Smooth muscle cell (in vitro differentiated cells): ENCODE measurements at regions not wholly inside any gene's neighbourhood (a gene's known extent, or its start where the extent isn't known, plus 50 kb on each side); places are given as distances from the start of the nearest gene placed in this dataset.

Source experiments
- DNase-seq: peaks from one replicate; lab custom pipeline; 2025; ENCODE audit not compliant: unreplicated experiment; lab: John Stamatoyannopoulos, UW
- H2AFZ ChIP-seq: fragments of 200-600 bp; sonication (generic); 2 replicates; pipeline ENCODE4 v1.6.0; 2016; ENCODE audit warnings: antibody characterized with exemption, low read depth, mild to moderate bottlenecking
- H3F3A ChIP-seq: fragments of 200-600 bp; sonication (generic); 2 replicates; pipeline ENCODE4 v1.6.0; 2017; ENCODE audit warnings: antibody characterized with exemption, low read depth
- H3K27ac ChIP-seq: fragments of 200-600 bp; sonication (generic); 2 replicates; pipeline ENCODE4 v1.5.1; 2016; ENCODE audit warnings: low read depth, mild to moderate bottlenecking
- H3K27me3 ChIP-seq: fragments of 200-600 bp; sonication (generic); 2 replicates; pipeline ENCODE4 v1.6.1; 2016; ENCODE audit warnings: low read depth, mild to moderate bottlenecking
- H3K36me3 ChIP-seq: fragments of 200-600 bp; sonication (generic); 2 replicates; pipeline ENCODE4 v1.5.1; 2016; ENCODE audit warnings: low read depth
- H3K4me1 ChIP-seq: fragments of 200-600 bp; sonication (generic); 2 replicates; pipeline ENCODE4 v1.5.1; 2016; ENCODE audit warnings: low read depth
- H3K4me2 ChIP-seq: fragments of 200-600 bp; sonication (generic); 2 replicates; pipeline ENCODE4 v1.6.0; 2016; ENCODE audit warnings: mild to moderate bottlenecking
- H3K4me3 ChIP-seq: fragments of 200-600 bp; sonication (generic); 2 replicates; pipeline ENCODE4 v1.5.1; 2016; ENCODE audit warnings: mild to moderate bottlenecking
- H3K79me2 ChIP-seq: fragments of 200-600 bp; sonication (generic); 2 replicates; pipeline ENCODE4 v1.6.0; 2016; ENCODE audit warnings: low read depth, mild to moderate bottlenecking
- H3K9ac ChIP-seq: fragments of 200-600 bp; sonication (generic); 2 replicates; pipeline ENCODE4 v1.6.0; 2016; ENCODE audit warnings: low read depth
- H3K9me3 ChIP-seq: fragments of 200-600 bp; sonication (generic); replicated peaks from 2 replicates; pipeline ENCODE4 v1.5.1; 2016; ENCODE audit warnings: low read depth
- H4K20me1 ChIP-seq: fragments of 200-600 bp; sonication (generic); 2 replicates; pipeline ENCODE4 v1.6.0; 2016; ENCODE audit warnings: low read depth
- CTCF ChIP-seq: fragments of 200-600 bp; sonication (generic); IDR thresholded peaks from 2 replicates; pipeline ENCODE4 v1.5.1; 2017; ENCODE audit warnings: borderline replicate concordance, mild to moderate bottlenecking, antibody characterized with exemption; ENCODE audit not compliant: insufficient read depth, poor library complexity, severe bottlenecking
- WGBS: methylation state at CpG from one replicate; pipeline ENCODE4 v1.1.7; 2016; ENCODE audit warnings: low lambda C conversion rate; 5-methylcytosine and 5-hydroxymethylcytosine counted together

DNA sequence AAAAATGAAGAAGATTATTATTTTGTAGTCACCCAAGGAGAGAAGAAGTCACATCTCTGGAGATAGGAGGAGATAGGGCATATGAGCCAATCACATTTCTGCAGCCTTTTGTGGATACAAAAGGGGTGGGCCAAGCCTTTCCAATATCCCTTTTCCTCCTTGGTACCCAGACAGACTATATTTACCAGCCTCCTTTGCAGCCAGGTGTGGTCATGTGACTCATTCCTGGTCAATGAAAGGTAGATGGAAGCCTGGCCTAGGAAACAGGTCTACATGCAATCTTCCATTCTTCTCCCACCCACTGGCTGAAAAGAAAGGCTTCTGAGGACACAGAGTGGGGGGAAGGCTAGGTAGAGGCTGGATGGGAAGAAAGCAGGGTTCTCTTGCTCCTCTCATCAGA is 58.1 kb upstream of the ERG start:
- no peak overlapping the region for H3K4me2 ChIP-seq
- H2AFZ ChIP-seq, result no peak overlapping the region
- no peaks in the 10 kb centered on the region for H4K20me1 ChIP-seq
- H3K9ac ChIP-seq, result no peak overlapping the region
- H3K27me3 ChIP-seq, result no peaks in the 10 kb centered on the region
- H3K36me3 ChIP-seq, result no peaks in the 10 kb centered on the region
- H3K4me3 ChIP-seq, result no peak overlapping the region
- H3K27ac ChIP-seq, result no peak overlapping the region
- peaks cover 6% of the 10 kb centered on the region for H3K79me2 ChIP-seq
- DNase-seq, result no peak
- H3K4me1 ChIP-seq, result no peaks in the 10 kb centered on the region
- H3F3A ChIP-seq, result no peaks in the 10 kb centered on the region
- no peaks in the 10 kb centered on the region for H3K9me3 ChIP-seq
- TF ChIP-seq CTCF, result no peak

DNA sequence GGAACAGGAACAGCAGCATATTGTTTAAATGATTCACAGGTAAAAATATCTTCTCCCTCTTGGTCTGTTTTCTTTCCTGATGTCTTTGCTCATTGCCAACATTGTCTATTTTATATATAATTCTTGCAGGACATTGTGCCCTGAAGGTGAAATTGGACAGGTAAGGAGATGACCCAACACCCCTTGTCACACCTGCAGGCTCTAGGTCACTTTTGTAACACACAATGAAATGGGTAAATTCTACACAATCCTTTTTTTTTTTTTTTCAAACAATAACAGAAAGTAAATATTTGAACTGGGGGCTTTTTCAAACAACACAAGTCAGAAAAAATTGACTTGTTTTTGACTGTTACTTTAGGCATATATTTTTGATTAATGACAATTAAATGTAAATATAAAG is 62.9 kb upstream of the ERG start:
- no peak for TF ChIP-seq CTCF
- Histone ChIP-seq H3K4me2 (no peak overlapping the region), H3K79me2 (peaks cover 4% of the 10 kb centered on the region), H3K36me3 (no peaks in the 10 kb centered on the region), H2AFZ (no peak overlapping the region), H3F3A (no peaks in the 10 kb centered on the region), H3K4me1 (no peaks in the 10 kb centered on the region), H3K27me3 (no peaks in the 10 kb centered on the region), H4K20me1 (no peaks in the 10 kb centered on the region), H3K4me3 (no peak overlapping the region), H3K9ac (no peak overlapping the region), H3K27ac (no peak overlapping the region), H3K9me3 (no peaks in the 10 kb centered on the region)
- DNase-seq, result no peak

DNA sequence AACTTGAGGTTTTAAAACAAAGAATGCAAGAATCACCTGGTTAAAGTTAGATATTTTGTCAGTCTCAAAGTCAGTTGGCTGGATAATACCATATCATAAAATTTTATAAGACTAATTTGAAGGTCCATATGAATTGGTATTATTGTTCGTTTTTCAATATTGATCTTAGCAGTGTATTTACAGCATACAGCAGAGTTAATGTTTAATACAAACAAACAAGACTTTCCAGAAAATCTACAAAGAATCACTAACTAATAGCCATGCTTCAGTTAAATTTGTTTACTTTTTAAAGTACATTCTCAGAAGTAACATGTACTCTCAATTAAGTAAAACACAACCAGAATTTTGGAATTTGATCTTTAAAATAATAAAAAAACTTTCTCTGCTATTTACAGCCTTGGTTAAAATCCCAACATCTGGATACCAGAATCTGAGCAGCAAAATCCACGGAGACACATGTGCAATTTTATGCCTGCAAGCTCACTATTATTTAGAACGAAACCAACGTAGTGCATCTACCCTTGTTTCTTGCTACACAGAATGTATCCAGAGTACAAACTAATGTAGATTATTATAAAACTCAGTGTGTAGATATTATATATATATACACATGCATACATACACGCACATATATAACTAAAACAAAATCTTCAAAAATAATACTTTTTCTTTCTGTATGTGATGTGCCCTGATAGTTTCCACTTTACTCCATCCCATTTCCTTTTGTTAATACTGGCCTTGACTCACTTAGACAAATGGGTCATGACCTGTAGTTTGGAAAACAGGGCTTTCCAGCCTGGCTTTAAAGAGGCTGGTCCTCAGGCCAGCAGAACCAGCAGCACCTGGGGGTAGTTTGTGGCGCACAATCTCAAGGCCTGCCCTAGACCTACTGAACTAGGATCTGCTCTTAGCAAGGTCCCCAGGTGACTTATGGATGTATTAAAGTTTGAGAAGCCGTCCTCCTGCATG is 63.6 kb upstream of the ERG start:
- H2AFZ ChIP-seq, result no peak overlapping the region
- peaks cover 4% of the 10 kb centered on the region for H3K79me2 ChIP-seq
- peaks cover under 1% of the 10 kb centered on the region for H3K4me1 ChIP-seq
- no peak overlapping the region for H3K4me3 ChIP-seq
- no peaks in the 10 kb centered on the region for H3K9me3 ChIP-seq
- no peaks in the 10 kb centered on the region for H3F3A ChIP-seq
- no peaks in the 10 kb centered on the region for H3K36me3 ChIP-seq
- H4K20me1 ChIP-seq, result no peaks in the 10 kb centered on the region
- TF ChIP-seq CTCF, result no peak
- no peaks in the 10 kb centered on the region for H3K27me3 ChIP-seq
- H3K9ac ChIP-seq, result no peak overlapping the region
- no peak overlapping the region for H3K27ac ChIP-seq
- DNase-seq, result no peak
- WGBS, result 86% methylated on average over 7 of the region's 7 CpGs
- no peak overlapping the region for H3K4me2 ChIP-seq
